DND-41 (cell line): ENCODE measurements at regions not wholly inside any gene's neighbourhood (a gene's known extent, or its start where the extent isn't known, plus 50 kb on each side); places are given as distances from the start of the nearest gene placed in this dataset.

Experiments used
- ATAC-seq: fragments of 200-7000 bp; cut with Tn5 transposase; 3 replicates; pipeline ENCODE4 v1.9.1; 2021; ENCODE audit warnings: low read depth; ENCODE audit not compliant: insufficient read depth
- DNase-seq: peaks from one replicate; pipeline ENCODE4 v3.0.0-alpha.2; 2020
- H2AFZ ChIP-seq: 2 replicates; pipeline ENCODE4 v1.6.0; 2012; ENCODE audit warnings: low read depth, low read length
- H3K27ac ChIP-seq: 2 replicates; pipeline ENCODE4 v1.5.1; 2012; ENCODE audit warnings: low read length, inconsistent platforms
- H3K27me3 ChIP-seq: fragments of 200-600 bp; sonication (generic); 2 replicates; pipeline ENCODE4 v1.6.0; 2012; ENCODE audit warnings: low read length, mild to moderate bottlenecking, inconsistent platforms; ENCODE audit not compliant: insufficient read depth, poor library complexity
- H3K36me3 ChIP-seq: 2 replicates; pipeline ENCODE4 v1.5.1; 2012; ENCODE audit warnings: low read length, inconsistent platforms; ENCODE audit not compliant: insufficient read depth
- H3K4me1 ChIP-seq: 2 replicates; pipeline ENCODE4 v1.5.1; 2012; ENCODE audit warnings: mild to moderate bottlenecking, low read length; ENCODE audit not compliant: insufficient read depth
- H3K4me2 ChIP-seq: 2 replicates; pipeline ENCODE4 v1.6.0; 2012; ENCODE audit warnings: mild to moderate bottlenecking, moderate library complexity, low read length, inconsistent platforms; ENCODE audit not compliant: insufficient read depth
- H3K4me3 ChIP-seq, 2 experiments: fragments of 200-600 bp in 1 of 2; shearing (Covaris generic) in 1 of 2; 2 replicates each; pipeline ENCODE4 v1.5.1; 2012 to 2016; ENCODE audit warnings: inconsistent platforms in 2 of 2, low read length in 2 of 2, mild to moderate bottlenecking in 2 of 2, low read depth in 1 of 2, moderate library complexity in 1 of 2
- H3K79me2 ChIP-seq: 2 replicates; pipeline ENCODE4 v1.6.0; 2012; ENCODE audit warnings: low read length, inconsistent platforms; ENCODE audit not compliant: insufficient read depth
- H3K9ac ChIP-seq: 2 replicates; pipeline ENCODE4 v1.6.0; 2012; ENCODE audit warnings: low read depth, mild to moderate bottlenecking, inconsistent platforms, low read length, moderate library complexity
- H3K9me3 ChIP-seq: 2 replicates; pipeline ENCODE4 v1.5.1; 2012; ENCODE audit warnings: low read length, moderate library complexity, mild to moderate bottlenecking, inconsistent platforms; ENCODE audit not compliant: insufficient read depth, severe bottlenecking
- H4K20me1 ChIP-seq: 2 replicates; pipeline ENCODE4 v1.6.0; 2012; ENCODE audit warnings: low read length; ENCODE audit not compliant: insufficient read depth
- EZH2 ChIP-seq: IDR thresholded peaks from 3 replicates; pipeline ENCODE4 v1.6.1; 2012; ENCODE audit warnings: borderline replicate concordance, low read depth, mild to moderate bottlenecking, moderate library complexity, low read length, inconsistent platforms; ENCODE audit not compliant: severe bottlenecking
- TF ChIP-seq, protein P1 (sequence below): IDR thresholded peaks from 2 replicates; pipeline ENCODE4 v1.5.1; 2012; ENCODE audit warnings: borderline replicate concordance, low read length, moderate library complexity, mild to moderate bottlenecking; ENCODE audit not compliant: poor library complexity, severe bottlenecking; ENCODE audit errors: extremely low read depth

DNA sequence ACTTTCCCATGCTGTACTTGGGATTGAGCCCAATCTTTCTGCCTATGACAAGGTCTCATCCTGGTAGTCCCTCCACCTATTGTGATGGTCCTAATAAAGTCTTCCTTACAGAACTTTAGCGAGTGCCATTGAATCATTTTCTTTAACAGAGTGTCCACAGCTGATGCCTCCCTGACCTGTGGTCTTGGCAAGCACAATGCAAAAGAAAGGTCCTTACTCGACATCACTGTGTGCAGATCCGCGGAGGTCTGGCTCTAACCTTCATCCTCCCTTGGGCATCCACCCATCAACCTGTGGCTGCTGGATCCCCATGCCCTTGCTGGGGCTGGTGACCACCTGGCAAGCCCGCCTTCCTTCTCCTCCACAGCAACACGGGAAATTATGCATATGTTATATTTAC, 1203.9 kb downstream of the TBC1D22A start:
- no peaks in the 10 kb centered on the region for H3K79me2 ChIP-seq
- no peak overlapping the region for H3K9ac ChIP-seq
- H3K27me3 ChIP-seq = no peaks in the 10 kb centered on the region
- H3K4me2 ChIP-seq = no peak overlapping the region
- DNase-seq = no peak
- no peak for ATAC-seq
- TF ChIP-seq, protein P1, sequence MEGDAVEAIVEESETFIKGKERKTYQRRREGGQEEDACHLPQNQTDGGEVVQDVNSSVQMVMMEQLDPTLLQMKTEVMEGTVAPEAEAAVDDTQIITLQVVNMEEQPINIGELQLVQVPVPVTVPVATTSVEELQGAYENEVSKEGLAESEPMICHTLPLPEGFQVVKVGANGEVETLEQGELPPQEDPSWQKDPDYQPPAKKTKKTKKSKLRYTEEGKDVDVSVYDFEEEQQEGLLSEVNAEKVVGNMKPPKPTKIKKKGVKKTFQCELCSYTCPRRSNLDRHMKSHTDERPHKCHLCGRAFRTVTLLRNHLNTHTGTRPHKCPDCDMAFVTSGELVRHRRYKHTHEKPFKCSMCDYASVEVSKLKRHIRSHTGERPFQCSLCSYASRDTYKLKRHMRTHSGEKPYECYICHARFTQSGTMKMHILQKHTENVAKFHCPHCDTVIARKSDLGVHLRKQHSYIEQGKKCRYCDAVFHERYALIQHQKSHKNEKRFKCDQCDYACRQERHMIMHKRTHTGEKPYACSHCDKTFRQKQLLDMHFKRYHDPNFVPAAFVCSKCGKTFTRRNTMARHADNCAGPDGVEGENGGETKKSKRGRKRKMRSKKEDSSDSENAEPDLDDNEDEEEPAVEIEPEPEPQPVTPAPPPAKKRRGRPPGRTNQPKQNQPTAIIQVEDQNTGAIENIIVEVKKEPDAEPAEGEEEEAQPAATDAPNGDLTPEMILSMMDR = no peak
- TF ChIP-seq EZH2 = no peak
- H3K27ac ChIP-seq = no peak overlapping the region
- no peaks in the 10 kb centered on the region for H3K4me1 ChIP-seq
- peaks cover under 1% of the 10 kb centered on the region for H3K9me3 ChIP-seq
- H3K36me3 ChIP-seq = no peaks in the 10 kb centered on the region
- H4K20me1 ChIP-seq = no peaks in the 10 kb centered on the region
- H3K4me3 ChIP-seq = no peak overlapping the region
- H2AFZ ChIP-seq = no peak overlapping the region

DNA sequence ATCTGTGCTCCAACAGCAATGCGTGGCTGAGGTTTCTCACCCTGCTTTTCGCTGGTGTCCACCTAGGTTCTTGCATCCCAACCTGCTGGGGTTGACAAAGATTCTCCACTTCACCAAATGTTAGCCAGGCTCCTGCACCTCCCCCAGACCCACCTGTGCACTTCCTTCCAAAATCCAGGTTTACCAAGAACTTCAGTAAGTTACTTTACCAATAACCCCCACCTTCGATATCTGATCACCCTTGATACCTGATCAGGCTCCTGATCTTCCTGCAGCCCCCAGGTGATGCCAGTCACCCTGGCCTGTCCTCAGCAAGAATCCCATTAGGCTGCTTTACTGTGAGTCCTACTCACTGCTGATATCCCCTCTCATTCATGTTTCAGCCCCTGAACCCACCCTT, 1203.4 kb downstream of the TBC1D22A start:
- Histone ChIP-seq H3K4me2 (no peak overlapping the region), H4K20me1 (no peaks in the 10 kb centered on the region), H3K9me3 (no peaks in the 10 kb centered on the region), H2AFZ (no peak overlapping the region), H3K9ac (no peak overlapping the region), H3K27me3 (no peaks in the 10 kb centered on the region), H3K4me1 (no peaks in the 10 kb centered on the region), H3K27ac (no peak overlapping the region), H3K36me3 (no peaks in the 10 kb centered on the region), H3K4me3 (no peak overlapping the region), H3K79me2 (no peaks in the 10 kb centered on the region)
- DNase-seq = no peak
- ATAC-seq = no peak
- TF ChIP-seq EZH2 = no peak
- TF ChIP-seq, protein P1 = no peak

DNA sequence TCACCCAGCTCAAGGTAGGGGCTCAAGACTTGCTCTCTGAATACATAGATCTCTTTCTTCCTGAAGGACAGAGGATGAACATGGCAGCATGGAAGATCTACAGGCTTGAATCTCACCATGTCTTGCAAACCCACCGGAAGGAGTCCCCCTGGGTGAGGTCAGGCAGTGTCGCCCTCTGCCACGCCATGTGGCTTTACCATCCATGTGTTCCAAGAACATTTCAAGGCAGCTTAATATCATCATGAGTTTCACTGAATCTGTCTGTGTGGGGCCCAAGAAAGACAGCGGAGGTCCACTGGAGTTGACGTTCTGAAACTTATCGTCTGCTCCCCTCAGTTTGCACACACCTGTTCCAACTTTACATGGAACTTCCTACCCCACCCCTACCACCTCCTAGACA, 1202.6 kb downstream of the TBC1D22A start:
- H3K4me2 ChIP-seq = no peak overlapping the region
- no peak overlapping the region for H3K27ac ChIP-seq
- H2AFZ ChIP-seq = no peak overlapping the region
- H3K27me3 ChIP-seq = no peaks in the 10 kb centered on the region
- H3K4me1 ChIP-seq = no peaks in the 10 kb centered on the region
- no peaks in the 10 kb centered on the region for H4K20me1 ChIP-seq
- H3K9ac ChIP-seq = no peak overlapping the region
- no peaks in the 10 kb centered on the region for H3K79me2 ChIP-seq
- DNase-seq = no peak
- H3K36me3 ChIP-seq = no peaks in the 10 kb centered on the region
- no peaks in the 10 kb centered on the region for H3K9me3 ChIP-seq
- TF ChIP-seq EZH2 = no peak
- TF ChIP-seq, protein P1 = no peak
- ATAC-seq = no peak
- H3K4me3 ChIP-seq = no peak overlapping the region

DNA sequence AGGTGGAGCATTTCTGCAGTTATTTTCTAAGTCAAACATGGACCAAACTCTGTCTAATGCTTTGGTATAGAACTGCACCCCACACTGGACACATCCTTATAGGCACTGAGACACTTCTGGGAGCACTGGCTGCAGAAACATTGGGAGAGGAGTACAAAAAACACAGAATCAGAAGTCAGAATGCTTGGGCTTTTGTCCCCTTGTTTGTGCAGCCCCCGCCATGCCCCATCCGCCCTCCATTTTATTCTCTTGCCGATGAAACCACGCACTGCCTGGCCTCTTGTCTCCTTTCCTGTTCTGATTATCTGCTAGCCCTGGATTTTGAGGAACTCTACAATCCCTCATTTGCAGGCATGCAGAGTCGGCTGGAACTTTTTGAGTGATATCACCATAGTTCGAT, 1201.2 kb downstream of the TBC1D22A start:
- TF ChIP-seq, protein P1 = no peak
- TF ChIP-seq EZH2 = no peak
- DNase-seq = no peak
- Histone ChIP-seq H3K79me2 (no peaks in the 10 kb centered on the region), H3K4me3 (no peak overlapping the region), H3K27me3 (no peaks in the 10 kb centered on the region), H3K27ac (no peak overlapping the region), H3K9me3 (peaks cover 5% of the 10 kb centered on the region), H3K4me2 (no peak overlapping the region), H3K4me1 (no peaks in the 10 kb centered on the region), H2AFZ (no peak overlapping the region), H3K9ac (no peak overlapping the region), H4K20me1 (no peaks in the 10 kb centered on the region), H3K36me3 (no peaks in the 10 kb centered on the region)
- no peak for ATAC-seq
